GM04504 (cell line): ENCODE measurements at regions not wholly inside any gene's neighbourhood (a gene's known extent, or its start where the extent isn't known, plus 50 kb on each side); places are given as distances from the start of the nearest gene placed in this dataset.

ENCODE experiments used
- DNase-seq: peaks from one replicate; pipeline ENCODE4 v3.0.0-alpha.2; 2012; ENCODE audit warnings: low read depth

GRCh38 chr1:79817031-79817560 is 810.6 kb upstream of the ADGRL4 start:
- DNase-seq: no peak

GRCh38 chr1:79815115-79815514 is 808.6 kb upstream of the ADGRL4 start:
- peak; percentile 40 for DNase-seq

GRCh38 chr1:79811173-79811572 is 804.6 kb upstream of the ADGRL4 start:
- DNase-seq: peak; percentile 47

GRCh38 chr1:79808816-79809475 is 802.4 kb upstream of the ADGRL4 start:
- no peak for DNase-seq

- DNase-seq: no peak
Measured at GRCh38 chr1:79807816-79808215, 801.3 kb upstream of the ADGRL4 start.

- no peak for DNase-seq
Measured at GRCh38 chr1:79797487-79797886, 791.0 kb upstream of the ADGRL4 start.

- DNase-seq: no peak
Measured at GRCh38 chr1:79796434-79796833, 789.9 kb upstream of the ADGRL4 start.

- DNase-seq: no peak
Measured at GRCh38 chr1:79792219-79792930, 785.8 kb upstream of the ADGRL4 start.

- no peak for DNase-seq
Measured at GRCh38 chr1:79791488-79792218, 785.1 kb upstream of the ADGRL4 start.

GRCh38 chr1:79790950-79791349 is 784.4 kb upstream of the ADGRL4 start:
- DNase-seq: no peak

GRCh38 chr1:79787631-79788030 is 781.1 kb upstream of the ADGRL4 start:
- no peak for DNase-seq

- no peak for DNase-seq
Measured at GRCh38 chr1:79785964-79786363, 779.4 kb upstream of the ADGRL4 start.

GRCh38 chr1:79785561-79785960 is 779.0 kb upstream of the ADGRL4 start:
- no peak for DNase-seq

GRCh38 chr1:79781261-79781660 is 774.7 kb upstream of the ADGRL4 start:
- DNase-seq: no peak

GRCh38 chr1:79777481-79778219 is 771.1 kb upstream of the ADGRL4 start:
- no peak for DNase-seq

- DNase-seq: no peak
Measured at GRCh38 chr1:79775402-79775801, 768.9 kb upstream of the ADGRL4 start.

GRCh38 chr1:79773385-79773784 is 766.9 kb upstream of the ADGRL4 start:
- DNase-seq: no peak

- no peak for DNase-seq
Measured at GRCh38 chr1:79762461-79762860, 755.9 kb upstream of the ADGRL4 start.

- DNase-seq: no peak
Measured at GRCh38 chr1:79760531-79760930, 754.0 kb upstream of the ADGRL4 start.

- DNase-seq: no peak
Measured at GRCh38 chr1:79749607-79750006, 743.1 kb upstream of the ADGRL4 start.

GRCh38 chr1:79745929-79746328 is 739.4 kb upstream of the ADGRL4 start:
- no peak for DNase-seq

- no peak for DNase-seq
Measured at GRCh38 chr1:79744746-79745145, 738.2 kb upstream of the ADGRL4 start.
